ENCODE measurements at regions not wholly inside any gene's neighbourhood (a gene's known extent, or its start where the extent isn't known, plus 50 kb on each side); places are given as distances from the start of the nearest gene placed in this dataset.

DNA sequence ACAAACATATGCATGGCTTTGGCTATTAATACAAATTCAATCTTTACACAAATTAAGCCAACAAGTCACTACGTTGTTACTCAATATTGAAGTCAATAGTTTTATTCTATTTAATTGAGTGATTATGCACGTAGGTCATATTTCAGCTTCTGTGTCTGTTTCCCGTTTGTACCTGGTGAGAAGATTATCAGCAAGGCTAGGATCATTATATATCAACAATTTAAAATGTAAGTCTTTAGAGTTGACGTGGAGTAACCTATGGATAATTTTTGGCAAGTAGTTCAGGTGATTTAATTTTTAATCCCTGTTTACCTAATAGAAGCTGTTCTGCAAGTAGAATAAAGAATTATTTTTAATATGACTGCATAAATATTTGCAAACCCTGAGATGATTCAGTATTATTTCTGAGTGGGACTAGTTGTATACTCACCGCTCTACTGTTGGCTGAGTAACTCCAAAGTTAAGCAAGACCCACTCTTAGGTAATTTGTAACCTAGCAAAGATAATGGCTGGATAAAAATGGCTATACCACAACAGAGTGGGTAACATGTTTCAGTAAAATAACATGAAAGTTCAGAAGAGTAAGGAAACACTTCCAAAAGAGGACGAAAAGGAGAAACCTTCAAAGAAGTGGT is 161.0 kb downstream of the HGF start:
- Histone ChIP-seq H3K9ac (ENCODE audit: low read length in 5 of 5) (no peak overlapping the region), H3K36me3 (ENCODE audit: control insufficient read depth in 5 of 5, insufficient read depth in 5 of 5, low read length in 5 of 5) (no peaks in the 10 kb centered on the region), H3K9me3 (ENCODE audit: control insufficient read depth in 5 of 5, low read length in 5 of 5) (no peaks in the 10 kb centered on the region), H3K27me3 (ENCODE audit: control insufficient read depth in 5 of 5, insufficient read depth in 4 of 5, low read length in 5 of 5) (no peaks in the 10 kb centered on the region), H3K27ac (ENCODE audit: low read depth, low read length) (no peak overlapping the region), H3K4me3 (ENCODE audit: low read depth in 1 of 5, low read length in 5 of 5) (no peak overlapping the region), H3K4me1 (ENCODE audit: control insufficient read depth in 5 of 5, insufficient read depth in 5 of 5, low read length in 5 of 5) (peaks cover 0 to 6% (median 0%) of the 10 kb centered on the region in 5 donors)

DNA sequence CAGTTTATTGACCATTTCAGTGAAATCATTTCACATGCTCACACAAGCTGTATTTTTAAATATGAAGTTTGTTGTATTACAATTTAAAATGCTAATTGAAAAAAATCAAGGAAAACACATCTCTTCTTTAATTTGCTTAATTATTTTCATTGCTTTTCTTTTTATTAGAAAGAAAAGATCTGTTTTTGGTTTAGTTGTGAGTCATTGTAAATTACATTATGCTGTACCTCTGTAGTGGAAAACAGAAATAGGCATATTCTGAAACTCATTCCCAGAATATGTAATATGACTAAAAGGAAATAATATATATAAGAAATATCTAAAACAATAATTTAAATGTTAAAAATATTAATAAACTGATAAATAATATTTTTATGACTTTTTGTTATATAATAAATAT is 161.9 kb downstream of the HGF start:
- H3K27me3 ChIP-seq (ENCODE audit: control insufficient read depth in 5 of 5, insufficient read depth in 4 of 5, low read length in 5 of 5): no peaks in the 10 kb centered on the region
- no peak overlapping the region for H3K4me3 ChIP-seq (ENCODE audit: low read depth in 1 of 5, low read length in 5 of 5)
- no peaks in the 10 kb centered on the region for H3K36me3 ChIP-seq (ENCODE audit: control insufficient read depth in 5 of 5, insufficient read depth in 5 of 5, low read length in 5 of 5)
- no peak overlapping the region for H3K9ac ChIP-seq (ENCODE audit: low read length in 5 of 5)
- no peaks in the 10 kb centered on the region for H3K9me3 ChIP-seq (ENCODE audit: control insufficient read depth in 5 of 5, low read length in 5 of 5)
- no peak overlapping the region for H3K27ac ChIP-seq (ENCODE audit: low read depth, low read length)
- H3K4me1 ChIP-seq (ENCODE audit: control insufficient read depth in 5 of 5, insufficient read depth in 5 of 5, low read length in 5 of 5): peaks cover 0 to 7% (median 0%) of the 10 kb centered on the region in 5 donors

- Histone ChIP-seq H3K9me3 (ENCODE audit: control insufficient read depth in 5 of 5, low read length in 5 of 5) (no peaks in the 10 kb centered on the region), H3K27ac (ENCODE audit: low read depth, low read length) (no peak overlapping the region), H3K9ac (ENCODE audit: low read length in 5 of 5) (no peak overlapping the region), H3K36me3 (ENCODE audit: control insufficient read depth in 5 of 5, insufficient read depth in 5 of 5, low read length in 5 of 5) (no peaks in the 10 kb centered on the region), H3K4me1 (ENCODE audit: control insufficient read depth in 5 of 5, insufficient read depth in 5 of 5, low read length in 5 of 5) (peaks cover 0 to 7% (median 0%) of the 10 kb centered on the region in 5 donors), H3K27me3 (ENCODE audit: control insufficient read depth in 5 of 5, insufficient read depth in 4 of 5, low read length in 5 of 5) (no peaks in the 10 kb centered on the region), H3K4me3 (ENCODE audit: low read depth in 1 of 5, low read length in 5 of 5) (no peak overlapping the region)
These were observed 163.6 kb downstream of the HGF start for GRCh38 chr7:81606078-81606863.

GRCh38 chr7:81605493-81605892 is 164.4 kb downstream of the HGF start:
- H3K4me1 ChIP-seq (ENCODE audit: control insufficient read depth in 5 of 5, insufficient read depth in 5 of 5, low read length in 5 of 5): peaks cover 0 to 7% (median 0%) of the 10 kb centered on the region in 5 donors
- no peak overlapping the region for H3K9ac ChIP-seq (ENCODE audit: low read length in 5 of 5)
- no peak overlapping the region for H3K27ac ChIP-seq (ENCODE audit: low read depth, low read length)
- no peaks in the 10 kb centered on the region for H3K27me3 ChIP-seq (ENCODE audit: control insufficient read depth in 5 of 5, insufficient read depth in 4 of 5, low read length in 5 of 5)
- H3K9me3 ChIP-seq (ENCODE audit: control insufficient read depth in 5 of 5, low read length in 5 of 5): no peaks in the 10 kb centered on the region
- no peaks in the 10 kb centered on the region for H3K36me3 ChIP-seq (ENCODE audit: control insufficient read depth in 5 of 5, insufficient read depth in 5 of 5, low read length in 5 of 5)
- H3K4me3 ChIP-seq (ENCODE audit: low read depth in 1 of 5, low read length in 5 of 5): no peak overlapping the region

GRCh38 chr7:81604808-81605174 is 165.1 kb downstream of the HGF start:
- Histone ChIP-seq H3K9me3 (ENCODE audit: control insufficient read depth in 5 of 5, low read length in 5 of 5) (no peaks in the 10 kb centered on the region), H3K4me1 (ENCODE audit: control insufficient read depth in 5 of 5, insufficient read depth in 5 of 5, low read length in 5 of 5) (peaks cover 0 to 7% (median 0%) of the 10 kb centered on the region in 5 donors), H3K4me3 (ENCODE audit: low read depth in 1 of 5, low read length in 5 of 5) (no peak overlapping the region), H3K27me3 (ENCODE audit: control insufficient read depth in 5 of 5, insufficient read depth in 4 of 5, low read length in 5 of 5) (no peaks in the 10 kb centered on the region), H3K9ac (ENCODE audit: low read length in 5 of 5) (no peak overlapping the region), H3K36me3 (ENCODE audit: control insufficient read depth in 5 of 5, insufficient read depth in 5 of 5, low read length in 5 of 5) (no peaks in the 10 kb centered on the region), H3K27ac (ENCODE audit: low read depth, low read length) (no peak overlapping the region)

- H3K9me3 ChIP-seq (ENCODE audit: control insufficient read depth in 5 of 5, low read length in 5 of 5): no peaks in the 10 kb centered on the region
- H3K4me1 ChIP-seq (ENCODE audit: control insufficient read depth in 5 of 5, insufficient read depth in 5 of 5, low read length in 5 of 5): peaks cover 0 to 7% (median 0%) of the 10 kb centered on the region in 5 donors
- H3K27me3 ChIP-seq (ENCODE audit: control insufficient read depth in 5 of 5, insufficient read depth in 4 of 5, low read length in 5 of 5): no peaks in the 10 kb centered on the region
- no peak overlapping the region for H3K27ac ChIP-seq (ENCODE audit: low read depth, low read length)
- no peak overlapping the region for H3K4me3 ChIP-seq (ENCODE audit: low read depth in 1 of 5, low read length in 5 of 5)
- no peaks in the 10 kb centered on the region for H3K36me3 ChIP-seq (ENCODE audit: control insufficient read depth in 5 of 5, insufficient read depth in 5 of 5, low read length in 5 of 5)
- no peak overlapping the region for H3K9ac ChIP-seq (ENCODE audit: low read length in 5 of 5)
These were observed 165.6 kb downstream of the HGF start for GRCh38 chr7:81604075-81604807.

- no peak overlapping the region for H3K27ac ChIP-seq (ENCODE audit: low read depth, low read length)
- H3K9ac ChIP-seq (ENCODE audit: low read length in 5 of 5): no peak overlapping the region
These were observed 169.2 kb downstream of the HGF start for GRCh38 chr7:81600608-81601007.

DNA sequence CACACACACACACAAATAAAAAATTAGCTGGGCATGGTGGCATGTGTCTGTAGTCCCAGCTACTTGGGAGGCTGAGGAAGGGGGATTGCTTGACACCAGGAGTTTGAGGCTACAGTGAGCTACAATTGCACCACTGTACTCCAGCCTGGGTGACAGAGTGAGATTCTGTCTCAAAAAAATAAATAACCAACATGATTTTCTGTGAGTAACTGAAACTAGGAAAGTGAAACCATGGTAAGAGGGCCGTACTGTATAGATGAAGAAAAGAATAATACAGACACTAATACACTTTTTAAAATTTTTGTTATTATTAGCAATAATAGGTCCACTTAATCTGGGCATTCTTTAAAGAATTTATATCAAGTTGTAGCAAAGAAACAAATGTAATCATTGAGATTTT is 170.9 kb downstream of the HGF start:
- Histone ChIP-seq H3K36me3 (ENCODE audit: control insufficient read depth in 5 of 5, insufficient read depth in 5 of 5, low read length in 5 of 5) (no peaks in the 10 kb centered on the region), H3K4me3 (ENCODE audit: low read depth in 1 of 5, low read length in 5 of 5) (no peak overlapping the region), H3K27ac (ENCODE audit: low read depth, low read length) (no peak overlapping the region), H3K9ac (ENCODE audit: low read length in 5 of 5) (no peak overlapping the region), H3K4me1 (ENCODE audit: control insufficient read depth in 5 of 5, insufficient read depth in 5 of 5, low read length in 5 of 5) (peaks cover 0 to 2% (median 0%) of the 10 kb centered on the region in 5 donors), H3K9me3 (ENCODE audit: control insufficient read depth in 5 of 5, low read length in 5 of 5) (no peaks in the 10 kb centered on the region), H3K27me3 (ENCODE audit: control insufficient read depth in 5 of 5, insufficient read depth in 4 of 5, low read length in 5 of 5) (no peaks in the 10 kb centered on the region)

More at GRCh38 chr7:81600608-81601007, 169.2 kb downstream of the HGF start:
- no peak overlapping the region for H3K4me3 ChIP-seq (ENCODE audit: low read depth in 1 of 5, low read length in 5 of 5)
- H3K36me3 ChIP-seq (ENCODE audit: control insufficient read depth in 5 of 5, insufficient read depth in 5 of 5, low read length in 5 of 5): no peaks in the 10 kb centered on the region
- H3K9me3 ChIP-seq (ENCODE audit: control insufficient read depth in 5 of 5, low read length in 5 of 5): no peaks in the 10 kb centered on the region
- no peaks in the 10 kb centered on the region for H3K27me3 ChIP-seq (ENCODE audit: control insufficient read depth in 5 of 5, insufficient read depth in 4 of 5, low read length in 5 of 5)
- H3K4me1 ChIP-seq (ENCODE audit: control insufficient read depth in 5 of 5, insufficient read depth in 5 of 5, low read length in 5 of 5): peaks cover 0 to 7% (median 0%) of the 10 kb centered on the region in 5 donors

GRCh38 chr7:81594767-81595166 is 175.1 kb downstream of the HGF start:
- H3K27me3 ChIP-seq (ENCODE audit: control insufficient read depth in 5 of 5, insufficient read depth in 4 of 5, low read length in 5 of 5): no peaks in the 10 kb centered on the region
- no peak overlapping the region for H3K9ac ChIP-seq (ENCODE audit: low read length in 5 of 5)
- no peaks in the 10 kb centered on the region for H3K36me3 ChIP-seq (ENCODE audit: control insufficient read depth in 5 of 5, insufficient read depth in 5 of 5, low read length in 5 of 5)
- no peak overlapping the region for H3K27ac ChIP-seq (ENCODE audit: low read depth, low read length)
- H3K9me3 ChIP-seq (ENCODE audit: control insufficient read depth in 5 of 5, low read length in 5 of 5): no peaks in the 10 kb centered on the region
- H3K4me1 ChIP-seq (ENCODE audit: control insufficient read depth in 5 of 5, insufficient read depth in 5 of 5, low read length in 5 of 5): peaks cover 0 to 6% (median 3%) of the 10 kb centered on the region in 5 donors
- no peak overlapping the region for H3K4me3 ChIP-seq (ENCODE audit: low read depth in 1 of 5, low read length in 5 of 5)

GRCh38 chr7:81590131-81590530 is 179.7 kb downstream of the HGF start:
- no peak overlapping the region for H3K9ac ChIP-seq (ENCODE audit: low read length in 5 of 5)
- no peaks in the 10 kb centered on the region for H3K36me3 ChIP-seq (ENCODE audit: control insufficient read depth in 5 of 5, insufficient read depth in 5 of 5, low read length in 5 of 5)

More at GRCh38 chr7:81590131-81590530, 179.7 kb downstream of the HGF start:
- no peak overlapping the region for H3K27ac ChIP-seq (ENCODE audit: low read depth, low read length)
- H3K9me3 ChIP-seq (ENCODE audit: control insufficient read depth in 5 of 5, low read length in 5 of 5): no peaks in the 10 kb centered on the region
- H3K4me3 ChIP-seq (ENCODE audit: low read depth in 1 of 5, low read length in 5 of 5): peak overlapping the region in 1 of 5 donors; percentile 22
- H3K27me3 ChIP-seq (ENCODE audit: control insufficient read depth in 5 of 5, insufficient read depth in 4 of 5, low read length in 5 of 5): no peaks in the 10 kb centered on the region
- peaks cover 0 to 6% (median 3%) of the 10 kb centered on the region in 5 donors for H3K4me1 ChIP-seq (ENCODE audit: control insufficient read depth in 5 of 5, insufficient read depth in 5 of 5, low read length in 5 of 5)
